ENCODE measurements at regions not wholly inside any gene's neighbourhood (a gene's known extent, or its start where the extent isn't known, plus 50 kb on each side); places are given as distances from the start of the nearest gene placed in this dataset.

DNA sequence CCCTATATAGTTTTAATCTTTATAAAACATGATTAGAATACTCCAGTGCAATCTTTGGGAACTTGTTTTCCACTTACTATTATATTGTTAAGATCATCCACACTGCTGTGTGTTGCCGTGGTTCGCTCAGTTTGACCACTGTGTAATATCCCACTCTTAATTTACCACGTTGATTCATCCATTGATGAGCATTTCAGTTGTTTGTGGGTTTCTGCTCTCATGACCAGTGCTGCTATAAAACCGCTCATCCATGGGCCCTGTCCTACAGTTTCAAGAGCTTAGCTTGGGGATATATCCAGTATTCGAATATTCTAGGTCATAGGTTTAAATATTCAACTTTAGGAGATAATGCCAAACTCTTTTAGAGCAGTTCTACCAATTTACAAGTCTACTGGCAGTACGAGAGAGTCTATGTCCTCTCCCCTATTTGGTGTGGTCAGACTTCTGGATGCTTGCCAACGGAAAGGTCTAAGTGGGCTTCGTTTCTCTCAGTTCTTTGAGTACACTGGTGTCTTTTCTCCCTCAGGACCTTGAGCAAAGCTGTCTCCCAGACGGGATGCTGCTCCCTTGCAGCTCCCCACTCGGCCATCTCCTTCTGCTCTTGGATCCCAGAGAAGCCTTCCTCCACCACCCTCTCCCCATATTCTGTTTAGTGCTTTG is 94.9 kb upstream of the ALX4 start:
- Histone ChIP-seq H3K27ac (ENCODE audit: low read length) (no peak overlapping the region), H3K4me1 (ENCODE audit: control insufficient read depth, insufficient read depth, low read length) (no peaks in the 10 kb centered on the region), H3K36me3 (ENCODE audit: control insufficient read depth, insufficient read depth, low read length) (no peaks in the 10 kb centered on the region), H3K4me3 (ENCODE audit: low read depth in 2 of 2, low read length in 2 of 2) (no peak overlapping the region), H3K9me3 (ENCODE audit: control insufficient read depth, insufficient read depth, low read depth, low read length) (no peaks in the 10 kb centered on the region), H3K27me3 (ENCODE audit: control insufficient read depth, insufficient read depth, low read length) (peaks cover 9% of the 10 kb centered on the region)
- DNase-seq (ENCODE audit: low read depth, low spot score) = no peak
- intact Hi-C loops (cut with micrococcal nuclease; ENCODE audit: unreplicated experiment) = no loop called here
- no peak for TF ChIP-seq TCF7L2 (IDR thresholded peaks at IDR 0.05; ENCODE audit: low read depth, low read length)
- TF ChIP-seq POLR2AphosphoS5 (IDR thresholded peaks at IDR 0.05; ENCODE audit: low read depth, low read length) = no peak
- TF ChIP-seq, protein P1, sequence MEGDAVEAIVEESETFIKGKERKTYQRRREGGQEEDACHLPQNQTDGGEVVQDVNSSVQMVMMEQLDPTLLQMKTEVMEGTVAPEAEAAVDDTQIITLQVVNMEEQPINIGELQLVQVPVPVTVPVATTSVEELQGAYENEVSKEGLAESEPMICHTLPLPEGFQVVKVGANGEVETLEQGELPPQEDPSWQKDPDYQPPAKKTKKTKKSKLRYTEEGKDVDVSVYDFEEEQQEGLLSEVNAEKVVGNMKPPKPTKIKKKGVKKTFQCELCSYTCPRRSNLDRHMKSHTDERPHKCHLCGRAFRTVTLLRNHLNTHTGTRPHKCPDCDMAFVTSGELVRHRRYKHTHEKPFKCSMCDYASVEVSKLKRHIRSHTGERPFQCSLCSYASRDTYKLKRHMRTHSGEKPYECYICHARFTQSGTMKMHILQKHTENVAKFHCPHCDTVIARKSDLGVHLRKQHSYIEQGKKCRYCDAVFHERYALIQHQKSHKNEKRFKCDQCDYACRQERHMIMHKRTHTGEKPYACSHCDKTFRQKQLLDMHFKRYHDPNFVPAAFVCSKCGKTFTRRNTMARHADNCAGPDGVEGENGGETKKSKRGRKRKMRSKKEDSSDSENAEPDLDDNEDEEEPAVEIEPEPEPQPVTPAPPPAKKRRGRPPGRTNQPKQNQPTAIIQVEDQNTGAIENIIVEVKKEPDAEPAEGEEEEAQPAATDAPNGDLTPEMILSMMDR (IDR thresholded peaks at IDR 0.05) = no peak
- TF ChIP-seq SIN3A (IDR thresholded peaks at IDR 0.05; ENCODE audit: borderline replicate concordance, insufficient read depth, low read depth, low read length) = no peak
- TF ChIP-seq, protein P2, sequence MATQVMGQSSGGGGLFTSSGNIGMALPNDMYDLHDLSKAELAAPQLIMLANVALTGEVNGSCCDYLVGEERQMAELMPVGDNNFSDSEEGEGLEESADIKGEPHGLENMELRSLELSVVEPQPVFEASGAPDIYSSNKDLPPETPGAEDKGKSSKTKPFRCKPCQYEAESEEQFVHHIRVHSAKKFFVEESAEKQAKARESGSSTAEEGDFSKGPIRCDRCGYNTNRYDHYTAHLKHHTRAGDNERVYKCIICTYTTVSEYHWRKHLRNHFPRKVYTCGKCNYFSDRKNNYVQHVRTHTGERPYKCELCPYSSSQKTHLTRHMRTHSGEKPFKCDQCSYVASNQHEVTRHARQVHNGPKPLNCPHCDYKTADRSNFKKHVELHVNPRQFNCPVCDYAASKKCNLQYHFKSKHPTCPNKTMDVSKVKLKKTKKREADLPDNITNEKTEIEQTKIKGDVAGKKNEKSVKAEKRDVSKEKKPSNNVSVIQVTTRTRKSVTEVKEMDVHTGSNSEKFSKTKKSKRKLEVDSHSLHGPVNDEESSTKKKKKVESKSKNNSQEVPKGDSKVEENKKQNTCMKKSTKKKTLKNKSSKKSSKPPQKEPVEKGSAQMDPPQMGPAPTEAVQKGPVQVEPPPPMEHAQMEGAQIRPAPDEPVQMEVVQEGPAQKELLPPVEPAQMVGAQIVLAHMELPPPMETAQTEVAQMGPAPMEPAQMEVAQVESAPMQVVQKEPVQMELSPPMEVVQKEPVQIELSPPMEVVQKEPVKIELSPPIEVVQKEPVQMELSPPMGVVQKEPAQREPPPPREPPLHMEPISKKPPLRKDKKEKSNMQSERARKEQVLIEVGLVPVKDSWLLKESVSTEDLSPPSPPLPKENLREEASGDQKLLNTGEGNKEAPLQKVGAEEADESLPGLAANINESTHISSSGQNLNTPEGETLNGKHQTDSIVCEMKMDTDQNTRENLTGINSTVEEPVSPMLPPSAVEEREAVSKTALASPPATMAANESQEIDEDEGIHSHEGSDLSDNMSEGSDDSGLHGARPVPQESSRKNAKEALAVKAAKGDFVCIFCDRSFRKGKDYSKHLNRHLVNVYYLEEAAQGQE (IDR thresholded peaks at IDR 0.05; ENCODE audit: insufficient read depth in 1 of 2, low read depth in 2 of 2, low read length in 1 of 2) = no peak
- in situ Hi-C loops (cut with HindIII; ENCODE audit: low pct_unique_long_range_greater_than_20kb, low sequenced_read_pairs) = no loop called here
- CTCF ChIA-PET = no interaction called here
- BruUV-seq (replicated peaks) = no TSS peak
- POLR2A ChIA-PET = no interaction called here
- no peak for ATAC-seq

DNA sequence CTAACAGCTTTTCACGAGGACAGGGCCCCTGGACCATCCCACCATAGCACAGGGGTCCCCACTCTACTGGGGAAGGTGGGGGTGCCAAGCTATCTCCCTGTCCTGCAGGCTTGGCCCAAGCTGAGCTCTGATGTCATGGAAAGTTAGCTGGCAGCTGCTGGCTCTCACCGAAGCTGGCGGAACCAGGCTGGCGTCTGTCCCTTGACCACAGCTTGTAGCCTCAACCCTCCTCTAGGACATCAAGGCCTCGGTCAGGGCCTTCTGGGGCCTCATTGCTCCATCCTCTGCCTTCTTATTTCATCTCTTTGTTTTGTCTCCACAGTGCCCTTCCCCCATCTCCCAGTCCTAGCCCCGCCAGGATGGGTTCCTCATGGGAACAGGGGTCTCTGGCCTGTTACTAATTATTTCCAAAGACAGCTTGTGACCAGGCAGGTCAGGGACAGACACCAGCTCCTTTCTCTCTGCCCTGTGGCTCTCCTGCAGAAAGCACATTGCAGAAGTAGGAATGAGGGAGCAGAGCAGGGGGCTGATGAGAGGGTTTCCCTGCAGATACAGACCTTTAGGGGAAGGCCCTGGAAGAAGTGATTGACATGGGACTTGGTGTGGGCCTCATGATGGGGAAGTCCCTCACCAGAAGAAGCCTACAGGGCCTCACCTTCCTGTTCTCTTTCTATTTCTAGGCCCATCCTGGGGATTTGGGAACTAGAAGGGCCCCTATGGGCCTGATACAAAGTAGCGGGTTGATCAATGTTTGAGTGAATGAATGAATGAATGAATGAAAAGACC is 97.5 kb upstream of the ALX4 start:
- in situ Hi-C loops (cut with HindIII; ENCODE audit: low pct_unique_long_range_greater_than_20kb, low sequenced_read_pairs) (no loop called here), intact Hi-C loops (cut with micrococcal nuclease; ENCODE audit: unreplicated experiment) (no loop called here)
- DNase-seq (ENCODE audit: low read depth, low spot score) (no peak), ATAC-seq (no peak)
- BruUV-seq (replicated peaks) = no TSS peak
- TF ChIP-seq POLR2AphosphoS5 (IDR thresholded peaks at IDR 0.05; ENCODE audit: low read depth, low read length) (no peak), SIN3A (IDR thresholded peaks at IDR 0.05; ENCODE audit: borderline replicate concordance, insufficient read depth, low read depth, low read length) (no peak), TCF7L2 (IDR thresholded peaks at IDR 0.05; ENCODE audit: low read depth, low read length) (no peak)
- TF ChIP-seq, protein P2 (IDR thresholded peaks at IDR 0.05; ENCODE audit: insufficient read depth in 1 of 2, low read depth in 2 of 2, low read length in 1 of 2) = no peak
- TF ChIP-seq, protein P1 (IDR thresholded peaks at IDR 0.05) = no peak
- Histone ChIP-seq H3K4me3 (ENCODE audit: low read depth in 2 of 2, low read length in 2 of 2) (no peak overlapping the region), H3K36me3 (ENCODE audit: control insufficient read depth, insufficient read depth, low read length) (no peaks in the 10 kb centered on the region), H3K4me1 (ENCODE audit: control insufficient read depth, insufficient read depth, low read length) (no peaks in the 10 kb centered on the region), H3K27ac (ENCODE audit: low read length) (no peak overlapping the region), H3K9me3 (ENCODE audit: control insufficient read depth, insufficient read depth, low read depth, low read length) (no peaks in the 10 kb centered on the region), H3K27me3 (ENCODE audit: control insufficient read depth, insufficient read depth, low read length) (peaks cover 12% of the 10 kb centered on the region)
- POLR2A ChIA-PET = no interaction called here
- CTCF ChIA-PET = interaction anchor here (0.6 kb wide), 1 partner anchor 17 kb away, joined by 4 read pairs; no protein-coding TSS in a partner anchor

Measured in Panc1 (cell line).